CD1c-positive myeloid dendritic cell (primary cell): ENCODE measurements at regions not wholly inside any gene's neighbourhood (a gene's known extent, or its start where the extent isn't known, plus 50 kb on each side); places are given as distances from the start of the nearest gene placed in this dataset.

Experiments
- DNase-seq: peaks from one replicate; pipeline ENCODE4 v3.0.0-alpha.2; 2016; ENCODE audit errors: extremely low spot score

DNA sequence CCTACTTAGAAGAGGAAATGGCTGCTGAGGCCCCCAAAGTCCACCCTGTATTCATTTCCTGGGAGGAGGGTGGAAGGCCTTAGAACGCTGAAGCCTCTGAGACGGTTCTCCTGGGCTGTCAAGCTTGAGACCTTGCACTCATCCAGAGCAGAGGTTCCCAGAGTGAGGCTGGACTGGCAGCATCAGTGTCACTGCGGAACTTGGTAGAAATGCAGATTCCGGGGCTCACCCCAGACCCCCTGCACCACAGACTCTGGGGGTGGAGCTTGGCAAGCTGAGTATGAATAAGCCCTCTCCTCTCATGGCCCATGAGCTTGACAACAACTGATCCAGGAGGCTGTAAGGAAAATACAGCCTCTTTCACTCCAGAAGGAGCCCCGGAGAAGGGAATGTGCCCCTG, 218.3 kb downstream of the IRF8 start:
- DNase-seq = no peak

DNA sequence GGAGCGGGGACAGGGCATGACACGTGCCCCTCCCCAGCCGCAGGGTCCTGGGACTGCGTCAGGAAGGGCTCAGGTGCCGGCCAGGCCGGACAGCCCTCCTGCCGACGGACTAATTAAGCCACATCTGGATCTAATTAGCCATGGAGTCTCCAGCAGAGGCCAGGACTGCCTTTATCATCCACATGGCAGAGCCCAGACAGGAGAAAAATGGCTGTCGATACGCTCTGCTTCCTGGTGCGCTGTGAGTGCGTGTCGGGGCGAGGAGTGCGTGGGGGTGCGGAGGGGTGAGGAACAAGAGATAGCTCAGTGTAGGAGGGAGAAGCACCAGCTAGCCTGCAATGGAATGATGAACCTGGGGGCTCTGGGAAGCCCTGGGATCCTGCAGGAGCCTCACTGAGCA, 218.8 kb downstream of the IRF8 start:
- no peak for DNase-seq

DNA sequence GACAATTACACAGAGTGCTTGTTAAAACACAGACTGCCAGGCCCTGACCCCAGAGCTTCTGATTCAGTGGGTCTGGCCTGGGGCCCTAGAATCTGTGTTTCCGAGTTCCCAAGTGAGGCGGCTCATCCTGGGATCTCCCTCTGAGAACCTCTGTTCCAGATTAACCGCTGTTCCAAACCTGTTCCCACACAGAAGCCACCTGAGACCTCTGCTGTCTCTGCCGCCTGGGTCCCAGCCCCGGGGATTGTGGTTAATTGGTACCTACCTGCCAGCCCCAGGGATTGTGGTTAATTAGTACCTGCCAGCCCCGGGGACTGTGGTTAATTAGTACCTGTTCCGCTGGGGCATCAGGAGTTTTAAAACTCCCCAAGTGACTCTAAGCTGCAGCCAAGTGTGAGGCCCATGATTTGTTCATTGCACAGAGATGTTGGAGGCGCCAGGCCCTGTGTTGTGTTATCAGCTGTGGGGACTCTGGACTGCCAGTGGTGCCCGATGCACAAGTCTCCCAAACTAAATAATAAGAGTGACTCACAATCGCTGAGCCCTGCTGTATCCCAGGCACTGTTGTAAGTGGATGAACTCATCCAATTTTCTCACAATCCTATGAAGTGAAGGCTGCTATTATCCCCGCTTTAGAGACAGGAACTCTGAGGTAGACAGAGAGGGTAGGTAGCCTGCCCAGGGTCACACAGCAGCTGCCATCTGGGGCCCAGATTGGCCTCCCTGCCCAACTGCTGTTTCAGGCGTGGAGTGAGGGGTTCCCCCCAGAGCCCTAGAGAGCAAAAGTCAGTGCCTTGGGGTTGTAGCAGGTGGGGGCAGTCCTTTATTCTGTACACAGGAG, 219.7 kb downstream of the IRF8 start:
- DNase-seq = no peak

DNA sequence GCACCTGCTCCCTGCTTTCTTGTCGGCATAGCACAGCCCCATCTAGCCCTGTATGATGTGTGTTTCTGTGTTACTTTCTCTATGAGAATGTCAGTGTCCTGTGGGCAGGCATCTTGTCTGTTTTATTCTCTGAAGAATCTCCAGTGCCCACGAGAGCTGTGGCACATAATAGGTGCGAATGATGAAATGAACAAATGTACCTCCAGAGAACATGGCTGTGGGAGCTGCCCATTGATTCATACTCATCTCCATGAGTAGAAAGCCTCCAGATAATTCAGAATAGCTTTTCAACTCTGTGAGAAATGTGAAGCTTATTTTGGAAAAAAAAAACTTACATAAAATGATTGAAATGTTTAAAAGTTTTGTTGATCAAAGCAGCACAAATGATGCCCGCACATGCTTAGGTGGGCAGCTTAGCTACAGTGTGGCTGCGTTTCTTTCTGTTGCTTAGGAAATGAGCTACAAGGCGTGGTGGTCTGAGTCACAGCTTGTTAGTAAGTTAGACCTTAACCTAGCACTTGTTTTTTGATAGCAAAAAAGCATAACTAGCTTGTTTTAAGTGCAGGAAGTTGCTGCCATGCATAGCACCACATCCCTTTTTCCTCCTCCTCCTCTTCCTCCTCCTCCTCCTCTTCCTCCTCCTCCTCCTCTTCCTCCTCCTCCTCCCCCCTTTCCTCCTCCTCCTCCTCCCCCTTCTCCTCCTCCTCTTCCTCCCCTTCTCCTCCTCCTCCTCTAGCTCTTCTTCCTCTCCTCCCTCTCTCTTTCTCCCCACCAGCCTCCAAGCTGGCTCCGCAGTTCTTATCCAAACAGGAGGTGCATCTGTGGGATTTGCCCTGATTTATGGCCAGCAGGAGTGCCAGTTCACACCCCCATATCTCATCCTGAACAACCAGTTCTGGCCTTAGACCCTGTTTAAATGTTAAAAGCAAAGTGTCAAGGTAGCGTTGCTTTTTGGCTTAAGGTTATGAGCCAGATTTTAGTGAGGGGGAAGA, 221.5 kb downstream of the IRF8 start:
- no peak for DNase-seq

DNA sequence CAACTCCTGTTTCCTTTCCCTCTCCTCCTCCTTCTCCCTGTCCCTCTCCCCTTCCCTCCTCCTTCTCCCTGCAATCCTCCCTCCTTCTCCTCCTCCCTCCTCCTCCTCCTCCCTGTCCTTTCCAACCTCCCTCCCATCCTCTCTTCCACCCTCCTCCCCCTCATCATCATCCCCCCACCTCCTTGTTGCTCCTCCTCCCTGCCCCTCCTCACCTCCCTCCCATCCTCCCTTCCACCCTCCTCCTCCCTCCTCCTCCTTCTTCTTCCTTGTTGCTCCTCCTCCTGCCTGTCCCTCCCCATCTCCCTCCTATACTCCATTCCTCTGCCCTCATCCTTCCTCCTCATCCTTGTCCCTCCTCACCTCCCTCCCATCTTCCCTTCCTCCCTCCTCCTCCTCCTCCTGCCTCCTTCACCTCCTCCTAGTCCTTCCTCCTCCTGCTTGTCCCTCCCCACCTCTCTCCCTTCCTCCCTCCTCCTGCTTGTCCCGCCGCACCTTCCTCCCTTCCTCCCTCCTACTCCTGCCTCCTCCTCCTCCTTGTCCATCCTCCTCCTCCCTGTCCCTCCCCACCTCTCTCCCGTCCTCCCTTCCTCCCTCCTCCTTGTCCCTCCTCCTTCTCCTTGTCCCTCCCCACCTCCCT, 222.5 kb downstream of the IRF8 start:
- no peak for DNase-seq

DNA sequence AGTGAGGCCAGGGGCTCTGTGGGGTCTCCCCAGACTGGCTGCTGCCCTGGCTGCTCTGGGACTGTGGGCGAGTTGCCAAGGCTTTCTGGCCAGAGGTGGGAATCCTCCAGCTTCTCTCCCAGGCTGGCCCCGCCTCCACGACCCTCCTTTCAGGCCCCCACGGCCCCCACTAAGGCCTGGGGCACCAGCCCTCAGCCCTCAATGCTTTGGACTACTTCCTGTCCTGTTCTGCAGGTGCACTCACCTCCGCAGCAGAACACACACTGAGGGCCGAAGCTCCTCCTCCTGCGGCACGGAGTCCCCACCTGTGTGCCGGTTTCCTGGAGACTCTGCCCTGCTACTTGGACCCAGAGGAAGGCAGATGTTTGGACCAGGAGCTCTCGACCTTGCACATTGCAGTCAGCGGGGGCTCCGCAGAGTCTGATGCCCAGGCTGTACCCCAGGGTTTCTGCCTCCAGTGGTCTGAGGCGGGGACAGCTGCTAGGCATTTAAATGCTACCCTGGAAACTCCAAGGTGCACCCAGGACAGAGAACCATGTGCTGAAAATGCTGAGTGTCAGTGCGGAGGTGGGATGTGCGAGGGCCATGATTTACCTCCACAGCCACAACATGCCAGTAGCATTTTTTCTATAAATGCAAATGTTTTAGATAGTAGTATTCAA, 223.8 kb downstream of the IRF8 start:
- DNase-seq = no peak

DNA sequence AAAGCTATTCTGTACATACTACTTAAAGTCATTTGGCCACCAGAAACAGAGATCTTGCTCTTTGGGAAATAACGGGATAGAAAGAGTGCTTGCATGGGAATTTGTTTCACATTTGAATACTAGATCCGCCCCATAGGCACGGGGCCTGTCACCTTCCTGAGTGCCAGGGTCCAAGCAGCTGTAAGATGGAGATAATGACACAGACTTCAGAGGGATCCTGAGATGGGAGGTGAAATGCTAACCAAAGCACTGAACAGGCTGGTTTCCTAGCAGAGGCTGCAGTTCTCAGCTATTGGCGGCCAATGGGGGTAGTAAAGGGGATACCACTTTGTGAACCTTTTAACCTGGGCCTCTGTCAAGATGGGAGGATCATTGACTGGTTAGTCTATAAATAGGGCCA, 225.4 kb downstream of the IRF8 start:
- DNase-seq = no peak

DNA sequence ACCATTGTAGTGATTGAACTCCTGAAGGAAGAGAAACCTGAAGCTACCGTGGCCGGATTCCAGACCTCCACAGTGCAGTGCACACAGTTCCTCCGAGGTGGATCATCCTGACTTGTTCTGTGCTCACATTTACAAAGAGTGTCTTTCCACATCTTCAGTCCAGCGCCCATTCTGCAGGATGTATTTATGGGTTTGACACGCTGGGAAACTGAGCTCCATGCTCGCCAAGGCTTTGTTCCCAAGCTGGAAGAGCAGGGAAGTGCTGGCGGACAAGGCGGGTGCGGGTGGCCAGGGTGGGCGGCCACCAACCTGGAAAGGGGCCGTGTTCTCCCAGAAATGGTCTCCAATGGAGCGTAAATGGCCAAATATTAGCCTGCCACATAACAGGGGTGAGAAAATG, 227.9 kb downstream of the IRF8 start:
- DNase-seq = no peak

DNA sequence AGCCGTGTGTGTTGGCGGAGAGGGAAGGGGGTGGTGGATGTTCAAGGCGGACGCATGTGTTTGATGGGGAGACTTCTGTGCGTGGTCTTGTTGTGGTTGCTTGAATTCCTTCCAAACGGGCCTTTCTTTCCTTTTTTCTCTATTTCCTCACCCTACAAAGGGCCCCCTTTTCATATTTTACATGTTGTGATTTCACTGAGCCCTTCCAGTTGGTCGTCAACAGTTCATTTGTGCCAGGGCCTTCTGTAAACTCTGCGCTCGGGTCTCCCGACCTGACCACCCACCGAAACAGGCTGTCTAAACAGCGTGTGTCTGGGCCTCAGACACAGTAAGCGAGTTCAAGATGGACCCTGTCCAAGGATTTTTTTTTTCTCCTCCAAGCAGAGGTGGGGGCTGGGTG, 228.4 kb downstream of the IRF8 start:
- no peak for DNase-seq

DNA sequence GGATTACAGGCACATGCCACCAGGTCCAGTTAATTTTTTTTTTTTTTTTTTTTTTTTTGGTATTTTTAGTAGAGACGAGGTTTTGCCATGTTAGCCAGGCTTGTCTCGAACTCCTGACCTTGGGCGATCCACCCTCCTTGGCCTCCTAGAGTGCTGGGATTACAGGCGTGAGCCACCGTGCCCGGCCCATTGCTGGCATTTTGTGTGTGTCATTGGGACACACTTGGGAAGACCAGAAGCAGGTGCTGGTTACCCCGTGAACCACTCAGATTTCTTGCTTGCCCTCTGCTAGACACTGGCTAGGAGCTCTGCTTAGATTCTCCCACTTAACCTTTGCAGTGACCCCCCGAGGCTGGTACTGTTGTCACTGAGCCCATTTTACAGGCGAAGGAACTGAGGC, 229.3 kb downstream of the IRF8 start:
- DNase-seq = no peak

DNA sequence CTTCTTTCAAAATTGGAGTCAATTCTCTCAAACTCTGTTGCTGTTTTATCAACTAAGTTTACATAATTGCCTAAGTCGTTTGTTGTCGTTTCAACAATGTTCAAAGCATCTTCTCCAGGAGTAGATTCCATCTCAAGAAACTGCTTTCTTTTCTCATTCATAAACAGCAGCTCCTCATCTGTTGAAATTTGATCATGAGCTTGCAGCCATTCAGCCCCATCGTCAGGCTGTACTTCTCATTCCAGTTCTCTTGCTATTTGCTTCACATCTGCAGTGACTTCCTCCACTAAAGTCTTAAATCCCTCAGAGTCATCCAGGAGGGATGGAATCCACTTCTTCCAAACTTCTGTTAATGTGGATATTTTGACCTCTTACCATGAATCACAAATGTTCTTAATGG, 230.6 kb downstream of the IRF8 start:
- DNase-seq = no peak

DNA sequence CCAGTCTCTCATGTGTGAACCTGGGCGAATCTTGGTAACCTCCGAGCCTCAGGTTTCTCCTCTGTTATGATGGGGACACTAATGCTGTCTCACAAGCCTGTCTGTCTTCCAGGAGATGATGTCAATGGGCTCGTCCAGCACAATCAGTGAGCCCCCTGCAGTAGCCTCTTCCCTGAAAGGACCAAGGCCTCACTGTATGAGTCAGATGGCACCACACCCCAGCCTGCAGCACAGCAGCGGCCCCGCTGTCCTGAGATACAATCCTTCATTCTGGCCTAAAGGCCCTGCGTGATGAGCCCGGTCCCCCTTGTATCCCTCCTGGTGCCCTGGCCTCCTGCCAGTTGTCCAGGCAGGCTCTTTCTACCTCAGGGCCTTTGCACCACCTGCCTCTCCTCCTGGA, 234.4 kb downstream of the IRF8 start:
- no peak for DNase-seq

DNA sequence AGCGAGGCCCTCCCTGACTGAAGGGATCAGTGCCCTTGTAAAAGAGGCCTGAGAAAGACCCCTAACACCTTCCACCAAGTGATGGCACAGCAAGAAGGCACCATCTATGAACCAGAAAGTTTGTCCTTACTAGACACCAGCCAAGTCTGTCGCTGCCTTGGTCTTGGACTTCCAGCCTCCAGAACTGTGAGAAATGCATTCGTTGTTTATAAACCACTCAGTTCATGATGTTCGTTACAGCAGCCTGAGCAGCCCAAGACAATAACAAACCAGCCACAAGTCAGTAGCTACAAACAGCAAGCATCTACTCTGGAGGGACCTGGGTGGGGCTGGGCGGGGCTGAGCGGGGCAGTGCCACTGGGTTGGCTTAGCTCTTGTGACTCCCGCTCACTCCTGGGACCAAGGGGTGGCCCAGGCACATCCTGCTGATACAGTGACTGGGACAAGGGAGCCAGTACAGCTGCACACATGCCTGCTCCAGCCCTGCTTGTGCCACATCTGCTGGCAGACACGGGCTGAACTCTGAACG, 234.9 kb downstream of the IRF8 start:
- DNase-seq = no peak

DNA sequence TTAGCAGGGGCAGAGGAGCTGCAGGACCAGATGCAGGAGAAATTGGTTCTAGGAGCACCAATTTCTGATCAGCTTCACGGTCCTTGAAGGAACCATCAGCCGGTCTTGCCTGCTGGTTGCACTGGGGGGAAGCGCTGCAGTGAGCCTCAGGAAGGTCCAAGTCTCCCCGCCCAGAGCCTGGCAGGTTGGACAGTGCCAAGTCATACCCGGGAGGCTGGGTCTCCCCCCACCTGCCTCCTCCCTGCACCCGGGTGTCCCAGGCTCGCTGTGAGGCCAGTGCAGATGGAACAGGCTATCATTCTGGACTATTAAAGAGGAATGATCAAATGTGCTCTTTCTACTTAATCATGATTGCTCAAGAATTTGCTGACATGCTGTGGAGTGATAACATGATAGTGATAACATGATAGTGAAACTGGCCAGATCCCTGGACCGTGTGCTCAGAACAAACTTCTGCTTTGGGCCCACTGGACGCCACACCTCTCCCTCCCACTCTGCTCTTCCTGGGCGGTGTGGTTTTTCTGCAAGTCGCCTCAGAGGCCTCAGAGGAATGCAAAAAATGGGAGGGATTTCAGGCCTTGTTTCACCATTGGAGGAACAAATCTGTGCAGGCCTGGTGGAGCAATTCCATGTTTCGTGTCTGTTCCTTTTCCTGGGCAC, 236.0 kb downstream of the IRF8 start:
- DNase-seq = peak; percentile 55

DNA sequence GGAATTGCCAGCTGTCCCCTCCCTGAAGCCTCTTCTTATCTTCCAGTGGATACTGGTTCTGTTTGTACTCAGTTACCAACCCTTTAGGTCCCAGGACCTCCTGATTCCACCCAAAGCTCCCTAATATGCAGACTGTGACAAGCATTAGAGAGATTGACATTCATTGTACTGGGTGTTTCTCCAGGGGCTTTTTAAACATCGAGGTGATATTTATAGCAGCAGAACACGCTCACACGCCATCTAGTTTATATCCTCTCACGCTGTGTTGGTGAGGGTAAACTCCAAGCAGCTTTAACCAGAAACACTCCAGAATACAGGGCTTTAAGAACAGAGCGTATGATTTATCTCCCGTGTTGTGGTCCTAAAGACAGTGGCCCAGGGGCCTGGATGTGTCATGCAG, 238.4 kb downstream of the IRF8 start:
- DNase-seq = no peak

DNA sequence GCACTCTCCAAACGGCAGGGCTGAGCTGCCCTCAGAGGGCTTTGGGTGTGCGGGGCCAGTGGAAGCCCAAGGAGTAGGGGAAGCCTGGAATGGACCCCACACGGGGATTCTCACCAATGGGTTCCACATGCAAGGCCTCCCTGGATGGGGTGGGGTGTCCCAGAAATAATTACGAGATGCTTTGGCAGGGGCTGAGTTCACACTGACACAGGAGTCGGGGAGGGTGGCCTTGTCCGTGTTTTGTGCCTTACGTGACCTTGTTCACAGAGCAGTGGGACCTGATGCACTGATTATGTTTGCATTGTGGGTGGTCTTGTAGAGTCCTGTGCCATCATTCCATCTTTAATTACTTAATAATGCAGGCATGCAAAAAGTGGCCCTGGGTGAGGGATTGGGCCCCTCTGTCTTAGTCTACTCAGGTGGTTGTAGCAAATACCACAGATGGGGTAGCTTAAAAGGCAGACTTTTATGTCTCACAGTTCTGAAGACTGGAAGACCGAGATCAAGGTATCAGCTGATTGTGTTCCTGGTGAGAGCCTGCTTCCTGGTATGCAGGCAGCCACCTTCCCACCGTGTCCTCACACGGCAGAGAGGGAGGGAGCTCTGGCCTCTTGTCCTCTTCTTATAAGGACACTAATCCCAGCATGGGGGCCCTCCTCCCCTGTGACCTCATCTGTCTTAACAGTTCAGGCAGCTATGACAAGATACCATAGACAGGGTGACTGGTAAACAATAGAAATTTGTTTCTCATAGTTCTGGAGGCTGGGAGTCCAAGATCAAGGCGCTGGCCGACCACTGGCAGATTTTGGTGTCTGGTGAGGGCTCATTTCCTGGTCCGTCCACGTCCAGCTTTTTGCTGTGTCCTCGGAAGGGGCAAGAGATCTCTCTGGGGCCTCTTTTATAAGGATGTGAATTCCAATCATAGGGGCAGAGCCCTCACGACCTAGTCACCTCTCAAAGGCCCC, 239.4 kb downstream of the IRF8 start:
- no peak for DNase-seq

DNA sequence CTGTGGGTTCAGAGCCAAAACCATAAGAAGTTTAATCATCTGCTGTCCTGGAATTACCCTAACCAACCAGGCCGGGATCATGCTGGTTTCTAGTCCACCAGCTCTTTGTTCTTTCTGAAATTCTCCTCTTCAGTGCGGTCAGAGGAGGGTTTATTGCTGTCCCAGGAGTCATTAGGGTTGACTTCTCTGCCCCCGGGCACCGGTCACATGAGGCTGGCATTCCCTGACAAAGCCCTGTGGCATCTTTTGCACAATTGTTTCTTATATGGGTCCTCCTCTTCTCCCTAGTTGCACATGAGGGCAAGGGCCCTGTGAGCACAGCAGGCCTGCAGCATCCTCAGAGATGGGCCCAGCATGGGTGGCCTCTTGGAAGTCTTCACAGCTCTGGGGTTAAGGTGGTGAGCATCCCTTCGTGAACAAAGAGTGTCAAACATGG, 243.9 kb downstream of the IRF8 start:
- DNase-seq = no peak

DNA sequence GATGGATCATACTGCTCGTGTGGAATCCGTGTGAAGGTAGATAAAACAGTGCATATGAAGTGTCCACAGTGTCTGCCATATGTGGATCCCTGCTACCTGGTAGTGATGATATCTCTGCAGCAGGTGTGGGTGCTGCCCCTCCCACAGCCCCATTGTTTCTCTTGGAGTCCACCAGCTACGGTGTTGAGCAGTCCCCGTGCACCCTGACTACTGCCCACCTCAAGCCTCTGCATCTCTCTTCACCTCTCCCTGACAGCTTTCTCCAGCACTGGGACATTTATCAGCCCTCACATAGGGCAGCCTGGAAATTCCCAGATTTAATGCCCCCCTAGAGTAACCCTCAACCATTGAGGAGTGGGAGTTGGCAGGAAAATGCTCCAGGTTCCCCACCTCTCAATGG, 244.7 kb downstream of the IRF8 start:
- no peak for DNase-seq

DNA sequence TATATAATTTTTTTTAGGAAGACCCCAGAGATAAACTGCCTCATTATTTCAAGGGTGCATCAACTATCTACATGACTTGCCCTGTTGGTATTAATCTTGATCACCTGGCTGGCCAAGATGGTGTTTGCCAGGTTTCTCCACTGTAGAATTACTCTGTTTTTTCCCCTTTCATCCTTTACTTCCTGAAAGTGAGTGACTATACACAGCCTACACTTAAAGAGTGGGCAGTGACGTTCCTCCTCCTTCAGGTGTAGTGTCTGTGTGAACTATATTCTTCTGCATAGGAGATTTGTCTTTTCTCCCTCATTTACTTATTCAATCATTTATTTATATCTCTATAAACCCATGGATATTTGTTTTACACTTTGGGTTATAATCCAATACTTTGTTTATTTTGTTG, 246.7 kb downstream of the IRF8 start:
- DNase-seq = no peak
